HG03060 (cell line): ENCODE measurements at regions not wholly inside any gene's neighbourhood (a gene's known extent, or its start where the extent isn't known, plus 50 kb on each side); places are given as distances from the start of the nearest gene placed in this dataset.

ENCODE experiments used
- ATAC-seq: cut with Tn5 transposase; IDR thresholded peaks from one replicate; pipeline ENCODE4 v1.9.1; 2021; ENCODE audit warnings: low read depth, moderate number of reproducible peaks; ENCODE audit not compliant: unreplicated experiment

DNA sequence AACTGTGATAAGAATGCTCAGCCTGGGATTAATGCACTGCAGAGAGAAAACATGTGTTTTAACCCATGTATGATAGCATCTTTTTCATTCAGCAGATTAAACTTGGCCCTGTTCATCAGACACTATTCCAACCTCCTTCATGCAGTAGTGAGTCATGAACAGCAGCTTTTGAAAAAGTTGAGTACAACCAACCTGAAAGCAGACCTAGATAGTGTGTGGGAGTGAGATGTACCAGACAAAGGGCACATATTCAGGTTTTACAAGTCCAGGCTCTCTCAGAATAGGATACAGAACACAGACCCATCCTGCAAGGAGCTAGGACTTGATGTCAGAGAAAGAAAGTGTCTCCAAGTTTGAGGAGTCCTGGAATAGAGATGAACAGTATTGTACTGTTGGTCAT lies 237.3 kb upstream of the STS start:
- ATAC-seq: no peak

DNA sequence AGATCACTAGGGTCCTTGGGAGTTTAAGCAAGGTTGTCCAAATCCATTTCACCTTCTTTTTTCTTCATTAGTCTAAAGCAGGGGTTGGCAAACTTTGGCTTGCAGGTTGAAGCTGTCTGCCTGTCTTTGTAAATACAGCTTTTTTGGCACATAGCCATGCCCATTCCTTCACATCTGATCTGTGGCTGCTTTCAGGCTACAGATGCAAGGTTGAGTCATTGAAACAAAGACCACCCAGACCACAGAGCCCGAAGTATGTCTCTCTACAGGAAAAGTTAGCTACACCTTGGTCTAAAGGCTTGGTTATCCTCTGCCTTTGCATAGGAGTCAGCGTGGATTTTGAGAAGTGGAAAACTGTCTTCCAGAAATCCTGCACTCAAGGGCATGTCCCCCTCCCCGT lies 238.1 kb upstream of the STS start:
- ATAC-seq: no peak

DNA sequence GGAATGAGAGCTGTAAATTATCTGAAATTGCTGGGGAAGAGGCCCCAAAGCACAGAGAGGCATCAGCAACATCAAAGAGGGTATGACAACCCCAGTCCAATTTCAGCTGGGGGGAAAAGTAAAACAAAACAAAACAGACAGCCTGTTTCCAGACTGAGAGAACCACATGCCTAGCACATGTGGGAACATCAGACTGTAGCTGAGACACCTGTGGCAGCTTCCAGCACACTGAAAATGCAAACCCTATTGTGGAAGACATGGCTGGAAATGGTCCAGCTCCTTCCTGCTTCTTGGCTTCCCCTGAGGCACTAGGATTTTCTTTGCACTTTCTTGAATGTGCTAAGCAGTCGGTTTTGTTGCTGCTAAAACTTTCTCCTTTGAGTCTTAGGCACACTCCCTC lies 240.9 kb upstream of the STS start:
- no peak for ATAC-seq

DNA sequence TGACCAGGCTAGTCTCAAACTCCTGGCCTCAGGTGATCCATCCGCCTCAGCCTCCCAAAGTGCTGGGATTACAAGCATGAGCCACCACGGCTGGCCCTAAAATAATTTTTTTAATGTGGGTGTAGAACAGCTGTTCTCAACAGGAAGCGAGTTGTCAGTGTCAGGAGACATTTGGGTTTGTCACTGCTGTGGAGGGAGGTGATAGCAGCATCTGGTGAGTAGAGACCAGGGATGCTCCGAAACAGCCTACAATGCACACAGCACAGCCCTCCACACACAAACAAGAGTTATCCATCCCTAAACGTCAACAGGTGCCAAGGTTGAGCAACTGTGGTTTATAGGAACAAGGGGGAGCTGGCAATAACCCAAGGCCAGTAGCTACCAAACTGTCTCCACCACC lies 243.4 kb upstream of the STS start:
- no peak for ATAC-seq

DNA sequence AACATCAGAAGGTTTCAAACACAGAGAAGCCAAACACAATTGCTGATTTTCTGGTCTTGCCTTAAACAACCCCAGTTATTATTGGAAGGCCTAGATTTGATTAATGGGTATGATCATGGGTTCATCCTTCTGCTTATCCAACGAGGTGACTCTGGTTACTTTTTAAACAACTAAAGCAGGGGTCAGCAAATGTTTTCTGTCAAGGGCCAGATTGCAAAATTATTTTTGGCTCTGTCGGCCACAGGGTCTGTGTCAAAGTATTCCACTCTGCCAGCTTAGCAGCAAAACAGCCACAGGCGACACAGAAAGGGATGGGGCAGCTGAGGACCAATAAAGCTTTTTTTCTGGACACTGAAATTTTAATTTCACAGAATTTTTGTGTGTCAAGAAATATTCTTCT lies 249.1 kb upstream of the STS start:
- ATAC-seq: no peak

DNA sequence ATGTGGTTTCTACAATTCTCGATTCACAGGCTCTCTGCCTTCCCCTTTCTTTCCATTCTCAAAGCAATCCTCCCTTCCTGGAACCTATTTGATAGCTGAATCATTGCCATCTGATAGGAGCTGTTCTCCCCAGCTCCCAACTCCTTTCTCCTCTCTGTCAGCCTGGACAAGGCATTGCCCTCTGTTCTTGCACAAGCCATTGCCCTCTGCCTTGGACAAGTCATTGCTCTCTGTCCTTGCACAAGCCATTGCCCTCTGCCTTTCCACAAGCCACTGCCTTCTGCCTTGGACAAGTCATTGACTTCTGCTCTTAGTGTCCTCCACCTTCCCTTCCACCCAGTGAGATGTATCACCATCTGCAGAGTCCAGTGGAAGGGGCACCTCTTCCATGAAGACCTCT lies 256.1 kb upstream of the STS start:
- ATAC-seq: no peak

DNA sequence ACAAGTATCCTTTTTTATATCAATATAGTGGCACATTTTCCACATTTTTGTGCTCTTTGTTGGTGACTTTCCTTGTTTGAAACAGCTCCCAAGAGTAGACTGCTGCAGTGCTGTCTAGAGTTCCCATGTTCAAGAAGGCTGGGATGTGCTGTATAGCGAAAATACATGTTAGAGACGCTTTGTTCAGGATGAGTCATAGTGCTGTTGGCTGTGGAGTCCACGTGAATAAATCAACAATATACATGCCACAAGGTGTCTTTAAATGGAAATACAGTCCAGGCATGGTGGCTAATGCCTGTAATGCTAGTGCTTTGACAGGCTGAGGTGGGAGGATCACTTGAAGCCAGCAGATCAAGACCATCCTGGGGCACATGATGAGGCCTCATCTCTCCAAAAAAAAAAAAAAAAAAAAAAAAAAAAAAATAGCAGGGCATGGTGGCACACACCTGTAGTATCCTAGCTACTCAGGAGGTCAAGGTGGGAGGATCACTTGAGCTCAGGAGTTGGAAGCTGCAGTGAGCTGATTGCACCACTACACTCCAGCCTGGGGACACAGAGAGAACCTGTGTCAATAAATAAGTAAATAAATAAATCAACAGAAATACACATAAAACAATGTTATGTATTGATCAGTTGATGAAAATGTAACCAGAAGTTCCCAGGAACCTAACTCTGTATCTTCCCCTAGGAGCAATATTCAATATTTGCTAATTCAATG lies 256.8 kb upstream of the STS start:
- no peak for ATAC-seq

DNA sequence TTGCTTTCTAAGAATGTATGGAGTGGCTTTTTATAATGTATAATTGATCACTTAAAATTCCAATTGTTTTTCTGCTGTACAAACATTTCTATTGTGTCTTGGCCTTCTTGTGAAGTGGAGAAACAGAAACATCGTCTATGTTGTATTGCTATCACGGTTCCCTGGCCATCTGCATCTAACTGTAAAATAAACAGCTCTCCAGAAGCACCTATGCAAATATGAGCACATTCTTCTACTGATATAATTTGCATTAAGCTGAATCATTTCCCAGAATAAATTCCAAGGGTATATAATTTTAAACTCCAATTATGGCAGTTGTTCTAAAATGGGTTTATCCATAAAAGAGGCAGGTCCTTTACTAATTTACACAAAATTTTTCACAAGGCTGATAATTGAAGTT lies 261.6 kb upstream of the STS start:
- ATAC-seq: no peak

DNA sequence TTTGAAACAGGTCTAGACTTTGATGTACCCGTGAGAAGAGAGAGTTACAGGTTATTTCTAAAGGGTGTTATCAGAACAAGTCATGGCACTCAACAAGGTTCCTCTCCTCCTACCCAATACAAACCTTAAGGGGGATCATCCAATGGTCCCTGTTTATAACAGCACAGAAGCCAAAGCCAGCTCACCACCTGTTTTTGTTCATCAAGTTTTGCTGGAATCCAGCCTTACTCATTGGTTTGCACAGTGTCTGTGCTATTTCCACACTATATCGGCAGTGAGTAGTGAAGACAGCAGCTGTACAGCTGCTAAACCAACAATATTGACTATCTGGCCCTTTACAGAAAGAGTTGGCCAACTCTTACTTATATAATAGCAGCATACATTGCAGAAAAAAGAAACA lies 262.1 kb upstream of the STS start:
- no peak for ATAC-seq

DNA sequence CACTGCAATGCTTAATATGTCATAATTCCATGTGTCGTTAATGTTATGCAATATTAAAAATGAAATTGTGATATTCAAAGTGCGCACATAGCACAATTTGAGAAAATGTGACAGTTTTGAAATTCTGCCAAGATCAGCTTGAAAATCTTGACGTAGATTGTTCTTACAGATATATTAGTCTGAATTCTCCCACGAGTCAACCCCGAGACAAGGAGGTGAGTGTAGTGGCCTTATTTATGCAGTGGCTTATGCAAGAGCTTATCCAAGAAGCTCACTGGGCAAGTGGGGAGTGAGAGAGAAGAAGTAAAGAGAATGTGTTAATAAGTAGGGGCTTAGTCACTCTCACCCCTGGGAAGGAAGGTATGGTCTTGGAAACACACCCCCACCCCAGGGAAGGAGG lies 286.1 kb upstream of the STS start:
- ATAC-seq: no peak

DNA sequence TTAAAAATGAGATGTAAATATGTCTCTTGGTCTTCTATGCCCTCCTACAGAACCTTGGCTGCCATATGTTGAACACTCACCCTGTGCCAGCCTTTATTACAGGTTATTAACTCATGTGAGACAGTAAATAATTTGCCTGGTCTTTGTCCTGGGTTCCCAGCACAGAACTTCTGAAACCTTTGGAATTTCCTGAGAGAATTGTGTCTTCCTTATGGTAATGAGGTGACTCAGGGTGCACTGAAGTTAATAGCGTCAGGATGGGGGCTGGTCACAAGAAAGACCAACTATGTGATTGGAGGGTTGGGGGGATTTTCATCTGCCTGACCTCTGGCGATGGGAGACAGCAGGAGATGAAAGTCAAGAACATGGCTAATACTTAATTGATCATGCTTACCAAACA lies 289.8 kb upstream of the STS start:
- no peak for ATAC-seq

DNA sequence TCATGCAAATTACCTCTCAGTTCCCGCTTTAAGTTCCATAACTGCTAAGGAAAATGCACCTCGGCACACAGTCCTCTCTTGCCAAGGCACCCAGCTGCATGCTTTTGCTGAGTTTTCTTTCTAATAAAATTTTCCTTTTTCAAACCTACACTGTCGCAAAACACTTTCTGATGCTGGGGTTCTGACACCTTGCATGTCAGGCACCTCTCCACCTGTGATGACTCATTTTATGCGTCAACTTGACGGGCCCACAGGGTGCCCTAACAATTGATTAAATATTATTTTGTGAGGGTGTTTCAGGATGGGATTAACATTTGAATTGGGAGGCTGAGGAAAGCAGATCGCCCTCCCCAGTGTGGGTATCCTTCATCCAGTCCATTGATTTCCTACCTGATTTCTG lies 291.0 kb upstream of the STS start:
- ATAC-seq: no peak

DNA sequence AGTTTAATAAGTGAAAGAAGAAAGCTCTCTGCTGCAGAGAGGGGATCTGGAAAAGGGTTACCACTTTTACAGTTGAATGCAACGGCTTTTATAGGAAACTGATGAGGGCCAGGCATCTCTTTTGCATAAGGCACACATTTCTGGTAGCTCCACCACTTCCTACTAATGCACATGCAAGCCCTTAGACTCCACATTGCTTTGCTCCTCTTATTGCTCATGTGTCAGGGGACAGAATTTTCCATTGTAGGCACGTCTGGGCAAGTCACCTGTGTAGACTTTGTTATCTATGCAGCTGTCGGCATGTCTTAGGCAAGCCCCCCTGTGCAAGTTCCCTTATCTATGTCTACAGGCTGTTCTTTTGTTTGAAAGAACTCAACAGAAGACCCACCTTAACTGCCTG lies 294.6 kb upstream of the STS start:
- ATAC-seq: no peak

DNA sequence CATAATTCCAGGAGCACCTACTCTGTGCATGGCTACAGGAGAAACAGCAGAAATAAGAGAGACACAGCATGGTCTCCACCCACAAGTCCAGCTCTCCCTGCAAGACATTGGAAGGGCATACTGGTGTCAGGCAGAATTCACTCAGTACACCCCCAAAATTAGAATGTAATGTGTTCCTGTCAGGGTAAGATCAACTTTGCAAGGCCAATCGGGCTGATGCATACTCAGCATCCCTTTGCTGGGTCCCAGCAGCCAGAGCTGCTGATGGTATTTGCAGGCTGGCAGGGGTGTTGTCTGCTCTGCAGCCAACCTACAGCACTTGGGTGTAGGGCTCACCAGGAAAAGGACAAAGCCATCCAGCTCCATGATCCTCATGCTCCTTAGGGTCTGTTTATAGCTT lies 295.4 kb upstream of the STS start:
- ATAC-seq: no peak

DNA sequence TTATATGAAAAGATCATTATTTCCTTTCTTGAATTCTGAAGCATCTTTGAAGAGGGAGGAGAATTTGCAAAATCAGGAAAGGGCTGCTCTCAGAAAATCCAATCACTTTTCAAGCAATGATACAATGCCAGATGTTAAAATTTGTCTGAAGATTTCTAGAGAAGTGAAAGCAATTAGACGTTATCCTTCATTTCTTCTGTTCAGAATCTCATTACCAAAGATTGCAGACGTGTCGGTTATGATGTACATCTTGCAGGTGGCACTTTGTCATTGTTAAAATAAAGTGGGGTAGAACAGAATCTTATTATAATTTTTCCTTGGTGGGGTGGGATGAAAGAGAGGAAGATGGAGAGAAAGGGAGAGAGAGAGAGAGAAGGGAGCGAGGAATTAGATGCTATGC lies 296.4 kb upstream of the STS start:
- no peak for ATAC-seq

DNA sequence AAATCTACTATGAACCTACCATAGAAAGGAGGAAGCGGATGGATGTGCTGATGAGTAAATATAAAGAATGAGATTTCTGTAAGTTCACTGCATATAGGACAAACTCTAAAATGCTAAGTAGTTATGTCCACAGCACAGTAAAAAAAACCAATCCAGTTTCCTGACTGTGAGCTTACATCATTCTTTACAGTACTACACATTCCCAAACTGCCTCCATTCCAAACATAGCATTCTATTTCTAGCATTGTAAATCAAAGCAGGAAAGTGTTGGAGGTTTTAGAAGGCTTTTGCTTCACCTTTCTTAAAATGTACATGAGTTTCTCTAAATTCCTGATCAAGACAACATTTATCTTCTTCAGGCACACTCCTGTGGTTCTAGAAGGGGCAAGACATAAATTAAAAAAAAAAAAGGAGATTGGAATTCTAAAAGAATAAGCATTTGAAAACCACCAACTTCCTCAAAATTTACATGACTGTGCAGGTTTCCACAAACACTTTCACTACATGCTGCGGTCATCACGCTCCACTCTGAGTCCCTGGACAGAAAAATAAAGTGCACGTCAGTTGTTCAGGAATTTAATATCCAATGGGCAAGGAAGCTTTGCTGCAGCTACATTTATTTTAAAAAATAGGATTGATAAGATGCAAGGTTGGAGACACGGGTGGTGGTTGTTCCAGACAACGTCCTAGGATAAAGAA lies 297.6 kb upstream of the STS start:
- no peak for ATAC-seq

DNA sequence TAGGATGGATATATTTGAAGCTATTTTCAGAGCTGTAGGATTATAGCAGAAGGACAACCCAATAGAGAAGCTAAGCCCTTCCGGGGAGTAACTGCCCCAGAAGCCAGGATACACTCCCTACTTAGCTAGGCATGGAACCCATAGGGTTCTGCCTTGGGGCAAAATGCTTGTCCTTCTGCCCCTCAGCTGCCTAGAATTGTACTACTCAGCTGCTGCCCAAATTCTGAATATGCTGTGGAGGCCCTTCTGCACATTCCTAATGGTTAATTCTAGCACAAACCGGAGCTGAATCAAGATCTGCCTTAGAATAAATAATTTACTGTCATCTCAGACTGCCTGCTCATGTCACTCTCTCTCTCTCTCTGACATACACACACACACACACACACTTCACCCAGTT lies 297.7 kb upstream of the VCX3A start:
- no peak for ATAC-seq

DNA sequence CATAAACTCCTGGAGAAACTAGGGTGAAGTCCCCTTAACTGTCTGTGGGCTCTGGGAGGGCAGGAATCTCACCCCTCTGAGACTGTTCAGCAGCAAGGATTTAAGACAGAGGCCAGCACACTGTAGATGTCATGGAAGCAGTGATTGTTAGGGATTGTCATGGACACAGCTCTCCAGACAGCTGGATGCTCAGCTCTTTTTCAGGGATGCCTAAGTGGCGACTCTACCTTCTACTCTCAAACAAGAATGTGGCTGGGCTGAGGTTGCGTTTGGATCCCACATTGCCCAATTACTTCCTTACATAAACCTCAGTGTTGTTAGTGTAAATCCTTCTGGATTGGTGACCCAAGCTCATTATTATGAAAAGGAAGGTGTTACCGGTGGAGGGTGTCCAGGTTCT lies 291.9 kb upstream of the VCX3A start:
- no peak for ATAC-seq

DNA sequence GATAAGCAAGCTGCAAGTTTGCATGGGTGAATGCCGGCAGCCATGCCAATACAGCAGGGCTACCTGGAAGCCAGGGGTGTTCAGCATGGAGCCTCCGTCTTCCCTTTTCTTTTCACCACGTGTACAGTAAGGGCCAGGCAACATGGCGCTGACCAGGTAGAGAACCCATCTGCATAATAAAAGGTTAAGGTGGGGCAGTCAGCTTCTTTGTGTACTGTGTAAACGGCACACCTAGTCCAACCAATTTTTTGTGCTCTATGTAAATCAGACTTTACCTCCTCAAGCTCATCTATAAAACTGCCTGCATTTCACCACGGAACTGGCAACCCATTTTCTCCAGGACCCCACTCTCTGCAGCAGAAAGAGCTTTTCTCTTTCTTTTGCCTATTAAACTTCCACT lies 286.8 kb upstream of the VCX3A start:
- no peak for ATAC-seq

DNA sequence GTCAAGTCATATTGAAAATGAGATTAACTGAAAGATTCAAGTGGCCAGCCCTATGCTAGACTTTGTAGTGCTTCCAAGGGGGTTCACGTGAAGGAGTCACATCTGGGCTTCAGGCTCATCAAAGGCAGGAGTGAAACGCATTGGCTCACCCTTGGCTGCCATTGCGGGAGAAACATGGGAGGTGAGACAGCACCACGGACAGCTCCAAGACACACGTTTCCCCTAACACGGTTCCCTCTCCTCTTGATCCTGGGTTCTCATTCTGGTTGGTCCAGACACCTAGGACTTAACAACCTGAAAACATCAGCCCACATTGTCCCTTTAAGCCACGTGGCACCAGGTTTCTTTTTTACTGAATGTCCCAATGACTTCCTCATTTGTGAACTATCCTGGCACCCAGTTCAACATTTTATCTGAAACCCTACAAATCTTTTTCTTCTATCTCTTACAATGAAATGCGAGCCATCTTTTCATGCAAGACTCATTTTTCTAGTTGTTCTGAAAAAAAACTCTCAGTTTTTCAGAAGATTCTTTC lies 279.0 kb upstream of the VCX3A start:
- no peak for ATAC-seq

DNA sequence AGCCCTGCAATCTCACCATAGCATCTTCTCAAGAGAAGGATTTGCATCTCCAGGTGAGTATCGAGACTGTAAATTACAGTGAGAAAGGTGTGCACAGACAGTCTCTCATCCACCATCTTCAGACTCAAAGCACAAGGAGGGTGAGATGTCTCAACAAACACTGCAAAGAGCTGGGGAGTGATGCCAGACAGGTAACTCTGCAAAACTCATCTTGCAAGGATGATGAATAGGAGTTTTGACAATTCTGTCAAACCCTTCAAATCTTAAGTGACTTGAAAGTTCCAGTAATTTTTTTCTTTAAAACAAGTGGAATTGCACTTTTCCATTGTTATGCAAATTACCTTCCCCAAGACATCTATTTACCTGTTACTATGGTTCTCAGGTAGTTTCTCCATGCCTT lies 277.2 kb upstream of the VCX3A start:
- no peak for ATAC-seq

DNA sequence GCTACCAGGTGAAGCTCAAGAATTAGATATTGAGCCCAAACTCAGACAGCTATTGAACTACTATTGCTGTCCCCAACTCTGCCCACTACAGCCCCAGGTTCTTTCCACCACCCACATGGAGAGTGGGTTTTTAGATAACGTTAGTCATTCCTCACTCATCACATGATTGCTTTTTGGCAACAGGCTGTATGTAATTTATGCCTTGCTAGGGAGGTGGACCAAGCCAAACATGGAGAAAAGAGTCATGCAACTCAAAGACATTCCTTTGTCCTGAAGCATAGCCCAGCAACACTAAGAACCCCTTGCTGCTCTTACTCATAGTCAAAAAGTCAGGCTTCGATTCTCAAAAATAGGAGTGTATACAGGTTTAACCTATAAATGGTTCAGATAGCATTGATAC lies 275.9 kb upstream of the VCX3A start:
- ATAC-seq: no peak
